NB4 (cell line): ENCODE measurements at regions not wholly inside any gene's neighbourhood (a gene's known extent, or its start where the extent isn't known, plus 50 kb on each side); places are given as distances from the start of the nearest gene placed in this dataset.

Experiments
- DNase-seq: peaks from one replicate; pipeline ENCODE4 v3.0.0; 2010; ENCODE audit warnings: low read depth
- H3K4me3 ChIP-seq: one replicate; pipeline ENCODE4 v1.5.1; 2011; ENCODE audit warnings: mild to moderate bottlenecking, low read depth, low read length, moderate library complexity
- CTCF ChIP-seq: IDR thresholded peaks from one replicate; pipeline ENCODE4 v1.5.1; 2012; ENCODE audit warnings: low read depth, low read length
- MAX ChIP-seq: IDR thresholded peaks from 2 replicates; pipeline ENCODE4 v1.6.1; 2011; ENCODE audit warnings: low read depth, low read length
- MYC ChIP-seq: IDR thresholded peaks from 2 replicates; pipeline ENCODE4 v1.6.1; 2011; ENCODE audit warnings: low read depth, low read length
- POLR2A ChIP-seq: IDR thresholded peaks from 2 replicates; pipeline ENCODE4 v1.6.1; 2011; ENCODE audit warnings: mild to moderate bottlenecking; ENCODE audit not compliant: insufficient read length; ENCODE audit errors: extremely low read depth

- H3K4me3 ChIP-seq, result no peak overlapping the region
- DNase-seq, result no peak
- TF ChIP-seq POLR2A (no peak), MAX (no peak), MYC (no peak), CTCF (no peak)
These were observed 52.6 kb upstream of the OLFM4 start for GRCh38 chr13:52975969-52976368.

- TF ChIP-seq MYC (no peak), MAX (no peak), POLR2A (no peak), CTCF (no peak)
- no peak overlapping the region for H3K4me3 ChIP-seq
- DNase-seq, result no peak
These were observed 53.5 kb upstream of the OLFM4 start for GRCh38 chr13:52975161-52975560.

- TF ChIP-seq CTCF, result no peak
- TF ChIP-seq POLR2A, result no peak
- no peak for TF ChIP-seq MAX
- no peak for TF ChIP-seq MYC
- DNase-seq, result no peak
- H3K4me3 ChIP-seq, result no peak overlapping the region
These were observed 53.9 kb upstream of the OLFM4 start for GRCh38 chr13:52974711-52975110.

- no peak for DNase-seq
- TF ChIP-seq MAX (no peak), POLR2A (no peak), MYC (no peak), CTCF (no peak)
These were observed 59.2 kb upstream of the OLFM4 start for GRCh38 chr13:52969373-52969772.

GRCh38 chr13:52968074-52968700 lies 60.4 kb upstream of the OLFM4 start:
- DNase-seq, result peak; percentile 70
- peak; percentile 99 for TF ChIP-seq CTCF
- no peak for TF ChIP-seq MYC
- TF ChIP-seq POLR2A, result no peak
- TF ChIP-seq MAX, result peak; percentile 26; the same call in 1 of the 2 replicates
- H3K4me3 ChIP-seq, result no peak overlapping the region

More at GRCh38 chr13:52969373-52969772, 59.2 kb upstream of the OLFM4 start:
- H3K4me3 ChIP-seq, result no peak overlapping the region
